Keratinocyte (primary cell): ENCODE measurements at regions not wholly inside any gene's neighbourhood (a gene's known extent, or its start where the extent isn't known, plus 50 kb on each side); places are given as distances from the start of the nearest gene placed in this dataset.

Source experiments
- DNase-seq: peaks from one replicate; pipeline ENCODE4 v3.0.0-alpha.2; 2011; ENCODE audit warnings: low read depth, missing footprints, low spot score
- FAIRE-seq: peaks from 2 replicates; lab custom pipeline; 2011; peaks lifted over from hg19 to GRCh38; lab: Jason Lieb, UNC
- H2AFZ ChIP-seq: 2 replicates; pipeline ENCODE4 v1.6.0; 2012; ENCODE audit warnings: low read length, control low read depth, inconsistent platforms; ENCODE audit not compliant: control insufficient read depth
- H3K27ac ChIP-seq: 2 replicates; pipeline ENCODE4 v1.5.1; 2011; ENCODE audit warnings: low read length; ENCODE audit not compliant: control insufficient read depth, insufficient read depth
- H3K27me3 ChIP-seq: 3 replicates; pipeline ENCODE4 v1.6.0; 2011; ENCODE audit warnings: low read length; ENCODE audit not compliant: control insufficient read depth, insufficient read depth; ENCODE audit errors: extremely low read depth
- H3K36me3 ChIP-seq, 2 experiments: 2 replicates in 1 of 2; 3 replicates in 1 of 2; pipeline ENCODE4 v1.5.1; 2011; ENCODE audit warnings: low read length in 2 of 2, mild to moderate bottlenecking in 1 of 2; ENCODE audit not compliant: control insufficient read depth in 2 of 2, insufficient read depth in 2 of 2; ENCODE audit errors: extremely low read depth in 1 of 2
- H3K4me1 ChIP-seq: 3 replicates; pipeline ENCODE4 v1.5.1; 2011; ENCODE audit warnings: low read length; ENCODE audit not compliant: control insufficient read depth, insufficient read depth; ENCODE audit errors: extremely low read depth
- H3K4me2 ChIP-seq: 3 replicates; pipeline ENCODE4 v1.6.0; 2011; ENCODE audit warnings: low read depth, low read length; ENCODE audit not compliant: control insufficient read depth, insufficient read depth; ENCODE audit errors: extremely low read depth
- H3K4me3 ChIP-seq, 3 experiments: fragments of 200-600 bp in 1 of 3; sonication (generic) in 1 of 3; 2 replicates in 2 of 3; 3 replicates in 1 of 3; pipeline ENCODE4 v1.5.1; 2011 to 2016; ENCODE audit warnings: low read length in 3 of 3, mild to moderate bottlenecking in 3 of 3, control low read depth in 2 of 3, inconsistent platforms in 1 of 3, low read depth in 1 of 3, mixed read lengths in 1 of 3, mixed run types in 1 of 3, moderate library complexity in 1 of 3; ENCODE audit not compliant: control insufficient read depth in 2 of 3, insufficient read depth in 2 of 3; ENCODE audit errors: extremely low read depth in 1 of 3
- H3K79me2 ChIP-seq: 2 replicates; pipeline ENCODE4 v1.6.0; 2012; ENCODE audit warnings: low read length; ENCODE audit not compliant: control insufficient read depth, insufficient read depth
- H3K9ac ChIP-seq: 3 replicates; pipeline ENCODE4 v1.6.0; 2011; ENCODE audit warnings: low read length; ENCODE audit not compliant: control insufficient read depth, insufficient read depth; ENCODE audit errors: extremely low read depth
- H3K9me1 ChIP-seq: 3 replicates; pipeline ENCODE4 v1.6.0; 2011; ENCODE audit warnings: low read length; ENCODE audit not compliant: control insufficient read depth, insufficient read depth; ENCODE audit errors: extremely low read depth
- H3K9me3 ChIP-seq: 2 replicates; pipeline ENCODE4 v1.5.1; 2012; ENCODE audit warnings: low read depth, low read length; ENCODE audit not compliant: control insufficient read depth
- H4K20me1 ChIP-seq: 3 replicates; pipeline ENCODE4 v1.6.0; 2011; ENCODE audit warnings: low read length; ENCODE audit not compliant: control insufficient read depth, insufficient read depth; ENCODE audit errors: extremely low read depth
- CTCF ChIP-seq, 3 experiments: IDR thresholded peaks in 1 of 3; conservative IDR thresholded peaks in 1 of 3; optimal IDR thresholded peaks in 1 of 3; 2 replicates in 2 of 3; 3 replicates in 1 of 3; pipeline versions ENCODE3 to v1.5.1; 2011; ENCODE audit warnings: low read length in 3 of 3, mild to moderate bottlenecking in 3 of 3, moderate library complexity in 2 of 3, control low read depth in 1 of 3, inconsistent platforms in 1 of 3; ENCODE audit not compliant: insufficient read depth in 2 of 3; ENCODE audit errors: extremely low read depth in 1 of 3
- EZH2 ChIP-seq: IDR thresholded peaks from one replicate; pipeline ENCODE4 v1.6.1; 2012; ENCODE audit warnings: inconsistent platforms, mild to moderate bottlenecking, low read length, moderate library complexity
- dilution Hi-C: fragments of 300-500 bp; cut with MboI; formaldehyde crosslinking; loops from one replicate; pipeline ENCODE4 v1.7.0; 2020; ENCODE audit warnings: low sequenced_read_pairs; ENCODE audit not compliant: extremely low pct_ligation_motif_present

GRCh38 chr22:44618400-44618799, 83.6 kb upstream of the PRR5 start:
- Histone ChIP-seq H3K36me3 (no peaks in the 10 kb centered on the region), H3K4me1 (no peaks in the 10 kb centered on the region), H3K9me3 (no peaks in the 10 kb centered on the region), H3K9ac (no peak overlapping the region), H3K4me3 (no peak overlapping the region), H2AFZ (no peak overlapping the region), H3K4me2 (no peak overlapping the region), H3K9me1 (no peaks in the 10 kb centered on the region), H3K79me2 (no peaks in the 10 kb centered on the region), H3K27ac (no peak overlapping the region), H4K20me1 (no peaks in the 10 kb centered on the region), H3K27me3 (peaks cover 13% of the 10 kb centered on the region)
- DNase-seq: no peak
- TF ChIP-seq EZH2: no peak
- no peak for TF ChIP-seq CTCF (optimal IDR thresholded peaks at IDR 0.05 in 1 of 3, IDR thresholded peaks at IDR 0.05 in 1 of 3, conservative IDR thresholded peaks at IDR 0.05 in 1 of 3; ENCODE audit: extremely low read depth in 1 of 3, insufficient read depth in 2 of 3, low read length in 3 of 3)
- FAIRE-seq: no peak
- dilution Hi-C loops: no loop called here

GRCh38 chr22:44617828-44618227, 84.2 kb upstream of the PRR5 start:
- TF ChIP-seq CTCF (optimal IDR thresholded peaks at IDR 0.05 in 1 of 3, IDR thresholded peaks at IDR 0.05 in 1 of 3, conservative IDR thresholded peaks at IDR 0.05 in 1 of 3; ENCODE audit: extremely low read depth in 1 of 3, insufficient read depth in 2 of 3, low read length in 3 of 3): no peak
- TF ChIP-seq EZH2: no peak
- Histone ChIP-seq H2AFZ (no peak overlapping the region), H3K36me3 (no peaks in the 10 kb centered on the region), H3K9me1 (no peaks in the 10 kb centered on the region), H3K27me3 (peaks cover 13% of the 10 kb centered on the region), H3K9ac (no peak overlapping the region), H3K4me2 (no peak overlapping the region), H3K9me3 (no peaks in the 10 kb centered on the region), H4K20me1 (no peaks in the 10 kb centered on the region), H3K4me3 (no peak overlapping the region), H3K27ac (no peak overlapping the region), H3K79me2 (no peaks in the 10 kb centered on the region), H3K4me1 (no peaks in the 10 kb centered on the region)
- DNase-seq (no peak), FAIRE-seq (peak; percentile 20)
- dilution Hi-C loops: no loop called here
